Activated CD4-positive, alpha-beta T cell treated with anti-CD3 and anti-CD28 coated beads, Interleukin-2, amount 10 ng/mL, durations not matched to agents 24 days and 14 days (primary cell): ENCODE measurements at regions not wholly inside any gene's neighbourhood (a gene's known extent, or its start where the extent isn't known, plus 50 kb on each side); places are given as distances from the start of the nearest gene placed in this dataset.
"Not testable (repeated sequence)": the region's sequence is repeated elsewhere in the genome, so short reads cannot be mapped to it uniquely, and the experiment has no call there.

ENCODE experiments used
- DNase-seq: peaks from one replicate; pipeline ENCODE4 v3.0.0; 2022
- H3K27ac Mint-ChIP-seq: one replicate; pipeline ENCODE4 v1.8.0; 2022; ENCODE audit warnings: mild to moderate bottlenecking, mixed read lengths
- H3K27me3 Mint-ChIP-seq: one replicate; pipeline ENCODE4 v1.8.0; 2022; ENCODE audit warnings: mixed read lengths
- H3K36me3 Mint-ChIP-seq: one replicate; pipeline ENCODE4 v1.8.0; 2022; ENCODE audit warnings: low read depth, mild to moderate bottlenecking, mixed read lengths
- H3K4me1 Mint-ChIP-seq: one replicate; pipeline ENCODE4 v1.8.0; 2021; ENCODE audit warnings: mixed read lengths
- H3K4me3 Mint-ChIP-seq: one replicate; pipeline ENCODE4 v1.8.0; 2022; ENCODE audit warnings: mild to moderate bottlenecking, moderate library complexity, mixed read lengths
- H3K9me3 Mint-ChIP-seq: one replicate; pipeline ENCODE4 v1.8.0; 2021; ENCODE audit warnings: mixed read lengths
- intact Hi-C: fragments of 100-400 bp; cut with micrococcal nuclease; formaldehyde crosslinking; loops from one replicate; pipeline ENCODE4 v1.15.1; 2023

DNA sequence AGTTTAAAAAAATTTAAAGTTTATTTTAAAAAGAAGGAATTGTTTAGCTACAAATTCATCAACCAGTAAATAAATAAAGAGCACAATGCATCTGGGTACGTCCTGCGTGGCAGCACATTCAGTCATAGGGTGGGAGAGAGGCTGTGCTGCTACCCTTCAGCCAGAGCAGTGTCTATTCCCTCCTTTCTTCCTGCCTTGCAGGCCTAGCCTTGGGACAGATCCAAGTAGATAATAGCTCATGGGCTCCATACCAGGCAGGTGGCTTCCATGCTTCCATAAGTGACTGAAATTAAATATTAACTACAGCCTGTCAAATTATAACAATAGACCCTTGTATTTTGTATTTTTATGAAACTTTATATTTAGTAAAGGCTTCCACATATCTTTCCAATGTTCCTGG, 408.3 kb upstream of the RGMB start:
- intact Hi-C loops: no loop called here
- no peak for DNase-seq
- no peak overlapping the region for H3K4me3 Mint-ChIP-seq
- H3K27me3 Mint-ChIP-seq: no peaks in the 10 kb centered on the region
- no peak overlapping the region for H3K27ac Mint-ChIP-seq
- H3K36me3 Mint-ChIP-seq: no peaks in the 10 kb centered on the region
- H3K4me1 Mint-ChIP-seq: no peaks in the 10 kb centered on the region
- no peaks in the 10 kb centered on the region for H3K9me3 Mint-ChIP-seq

DNA sequence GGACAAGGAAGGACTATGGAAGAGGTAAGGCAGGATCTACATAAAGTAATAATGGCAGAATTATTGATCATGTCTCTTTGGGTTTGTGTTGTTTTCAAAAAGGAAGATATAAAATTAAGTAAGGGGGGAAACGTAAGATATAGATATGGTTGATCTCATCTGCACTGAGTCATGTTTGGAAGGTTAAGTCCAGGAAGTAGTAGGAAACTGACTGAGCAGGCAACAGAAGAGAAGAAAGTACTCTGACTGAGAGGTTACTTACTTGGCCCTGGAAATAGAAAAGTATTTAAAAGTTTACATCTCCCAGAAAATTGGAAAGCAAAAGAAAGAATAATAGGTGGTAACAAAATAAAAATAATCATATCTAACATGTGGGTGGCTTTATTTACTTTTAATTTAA, 405.3 kb upstream of the RGMB start:
- DNase-seq: no peak
- Mint-ChIP-seq H3K9me3 (no peaks in the 10 kb centered on the region), H3K27me3 (no peaks in the 10 kb centered on the region), H3K27ac (no peak overlapping the region), H3K36me3 (no peaks in the 10 kb centered on the region), H3K4me3 (no peak overlapping the region), H3K4me1 (no peaks in the 10 kb centered on the region)
- intact Hi-C loops: no loop called here

DNA sequence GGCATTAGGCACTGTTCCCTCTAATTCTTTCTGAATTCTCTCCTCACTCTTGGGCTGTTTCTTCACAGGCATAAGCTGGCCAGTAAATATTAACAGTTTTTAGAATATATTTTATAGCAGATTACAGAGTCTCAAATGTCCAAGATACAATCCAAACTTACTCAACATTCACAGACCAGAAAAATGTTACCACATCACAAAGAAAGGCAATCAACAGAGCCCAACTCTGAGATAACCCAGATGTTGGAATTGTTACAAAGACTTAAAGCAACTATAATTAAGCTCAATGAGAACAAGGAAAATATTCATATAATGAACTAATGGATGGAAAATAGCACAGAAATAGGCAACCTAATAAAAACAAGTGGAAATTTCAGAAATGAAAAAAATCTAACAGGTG, 401.1 kb upstream of the RGMB start:
- intact Hi-C loops: no loop called here
- Mint-ChIP-seq H3K36me3 (no peaks in the 10 kb centered on the region), H3K4me1 (no peaks in the 10 kb centered on the region), H3K4me3 (no peak overlapping the region), H3K27me3 (no peaks in the 10 kb centered on the region), H3K27ac (no peak overlapping the region), H3K9me3 (no peaks in the 10 kb centered on the region)
- no peak for DNase-seq

DNA sequence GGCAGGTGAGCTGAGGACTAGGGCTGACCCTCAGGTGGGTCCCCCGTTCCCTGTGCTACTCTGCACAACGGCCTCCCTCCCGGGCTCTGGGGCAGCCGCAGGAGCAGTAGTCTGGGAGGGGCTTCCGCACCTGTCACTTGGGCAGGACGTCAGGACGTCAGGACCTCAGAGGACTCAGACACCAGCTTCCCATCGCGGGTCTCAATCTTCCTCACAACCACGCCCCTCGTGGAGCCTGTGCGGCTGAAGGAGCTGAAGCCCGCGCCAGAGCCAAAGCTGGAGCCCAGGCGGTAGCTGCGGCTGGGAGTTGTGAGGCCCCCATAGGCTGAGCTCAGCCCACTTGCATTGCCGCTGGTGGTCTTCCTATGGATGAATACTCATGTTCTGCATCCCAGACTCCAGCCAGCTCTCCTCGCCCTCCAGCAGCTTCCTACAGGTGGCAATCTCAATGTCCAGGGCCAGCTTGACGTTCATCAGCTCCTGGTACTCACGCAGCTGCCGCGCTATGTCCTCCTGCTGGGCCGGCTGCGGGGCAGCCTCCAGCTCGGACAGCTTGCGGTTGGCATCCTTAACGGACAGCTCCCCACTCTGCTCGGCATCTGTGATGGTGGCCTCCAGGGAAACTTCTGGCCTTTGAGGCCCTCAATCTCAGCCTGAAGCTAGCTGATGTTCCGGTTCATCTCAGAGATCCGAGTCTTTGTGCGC, 381.4 kb upstream of the RGMB start:
- intact Hi-C loops: no loop called here
- no peak overlapping the region for H3K4me3 Mint-ChIP-seq
- H3K27ac Mint-ChIP-seq: no peak overlapping the region
- no peak for DNase-seq
- no peaks in the 10 kb centered on the region for H3K27me3 Mint-ChIP-seq
- H3K36me3 Mint-ChIP-seq: no peaks in the 10 kb centered on the region
- H3K4me1 Mint-ChIP-seq: no peaks in the 10 kb centered on the region
- peaks cover 4% of the 10 kb centered on the region for H3K9me3 Mint-ChIP-seq

DNA sequence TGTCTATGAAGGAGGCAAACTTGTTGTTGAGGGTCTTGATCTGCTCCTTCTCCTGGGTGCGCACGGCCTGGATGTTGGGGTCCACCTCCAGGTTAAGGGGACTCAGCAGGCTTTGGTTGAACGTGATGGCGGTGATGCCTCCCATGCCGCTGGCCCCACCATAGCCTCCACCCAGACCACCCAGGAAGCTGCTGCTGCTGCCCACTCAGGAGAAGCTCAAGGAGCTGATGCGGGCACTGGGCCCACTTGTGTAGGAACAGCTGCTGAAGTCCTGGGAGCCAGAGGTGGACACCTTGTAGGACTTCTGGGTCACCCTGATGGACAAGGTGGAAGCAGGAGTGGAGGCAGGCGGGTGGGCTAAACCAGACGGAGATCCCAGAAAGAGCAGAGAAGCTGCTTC, 380.3 kb upstream of the RGMB start:
- H3K9me3 Mint-ChIP-seq, H3K4me1 Mint-ChIP-seq, H3K27ac Mint-ChIP-seq, H3K36me3 Mint-ChIP-seq, H3K27me3 Mint-ChIP-seq, H3K4me3 Mint-ChIP-seq, DNase-seq, intact Hi-C loops: not testable (repeated sequence)

DNA sequence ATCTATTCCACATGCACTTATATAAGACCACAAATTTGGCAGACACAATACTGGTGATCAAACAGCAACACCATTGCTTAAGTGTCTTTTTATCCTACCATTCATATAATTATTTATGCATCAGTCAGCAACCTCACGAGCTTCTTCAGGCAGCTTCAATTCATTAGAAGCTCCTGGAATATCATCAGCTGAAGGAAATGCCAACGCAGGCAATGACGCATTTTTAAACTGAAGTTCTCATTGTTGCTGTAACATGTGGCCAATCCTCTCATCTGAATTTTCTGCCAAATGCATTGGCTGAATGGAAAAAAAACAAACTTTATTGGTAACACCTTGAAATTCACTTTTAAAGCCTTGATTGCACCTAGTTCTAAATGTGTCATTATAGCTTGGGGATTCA, 376.4 kb upstream of the RGMB start:
- Mint-ChIP-seq H3K36me3 (no peaks in the 10 kb centered on the region), H3K27ac (no peak overlapping the region), H3K4me1 (no peaks in the 10 kb centered on the region), H3K4me3 (no peak overlapping the region), H3K27me3 (no peaks in the 10 kb centered on the region), H3K9me3 (peaks cover 4% of the 10 kb centered on the region)
- no peak for DNase-seq
- intact Hi-C loops: no loop called here

DNA sequence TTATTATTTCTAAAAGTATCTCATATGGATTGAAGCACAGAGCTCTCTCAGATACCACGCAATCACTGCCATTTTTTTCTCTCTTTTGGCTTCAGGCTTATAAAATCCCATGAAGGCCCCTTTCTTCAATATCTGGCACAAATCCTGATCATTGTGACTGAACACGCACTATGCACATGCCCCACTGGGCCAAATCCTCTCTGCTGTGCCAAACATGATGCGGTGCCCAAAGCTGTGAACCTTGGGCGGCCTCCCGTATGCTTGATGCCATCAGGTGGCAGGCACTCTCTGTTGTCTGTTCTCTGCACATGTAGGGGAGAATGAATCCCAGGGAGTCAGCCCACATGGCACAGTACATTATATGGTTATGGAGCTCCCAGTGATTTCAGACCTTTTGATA, 375.0 kb upstream of the RGMB start:
- H3K27ac Mint-ChIP-seq: no peak overlapping the region
- H3K4me3 Mint-ChIP-seq: no peak overlapping the region
- peaks cover 4% of the 10 kb centered on the region for H3K9me3 Mint-ChIP-seq
- DNase-seq: no peak
- intact Hi-C loops: no loop called here
- no peaks in the 10 kb centered on the region for H3K27me3 Mint-ChIP-seq
- H3K4me1 Mint-ChIP-seq: no peaks in the 10 kb centered on the region
- no peaks in the 10 kb centered on the region for H3K36me3 Mint-ChIP-seq

DNA sequence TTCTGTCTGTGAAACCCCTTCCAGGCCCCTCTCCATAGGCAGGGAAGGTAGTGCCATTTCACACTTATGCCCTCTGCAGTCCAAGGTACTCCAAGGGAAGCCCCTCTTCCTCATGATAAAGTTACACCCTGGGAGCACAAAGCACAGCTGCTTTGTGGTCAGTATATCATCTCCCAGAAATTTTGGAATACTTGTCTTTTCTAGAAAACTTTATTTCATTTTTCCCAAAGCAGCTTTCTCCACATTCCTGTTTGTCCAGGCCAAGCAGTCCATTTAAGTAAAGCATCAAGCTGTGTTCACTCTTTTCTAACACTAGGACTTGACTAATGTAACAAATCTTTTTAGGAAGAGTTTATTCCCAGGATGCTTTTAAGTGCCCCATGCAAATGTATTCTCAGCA, 371.8 kb upstream of the RGMB start:
- Mint-ChIP-seq H3K9me3 (no peaks in the 10 kb centered on the region), H3K4me3 (no peak overlapping the region), H3K27ac (no peak overlapping the region), H3K36me3 (no peaks in the 10 kb centered on the region), H3K27me3 (no peaks in the 10 kb centered on the region), H3K4me1 (no peaks in the 10 kb centered on the region)
- no peak for DNase-seq
- intact Hi-C loops: no loop called here

DNA sequence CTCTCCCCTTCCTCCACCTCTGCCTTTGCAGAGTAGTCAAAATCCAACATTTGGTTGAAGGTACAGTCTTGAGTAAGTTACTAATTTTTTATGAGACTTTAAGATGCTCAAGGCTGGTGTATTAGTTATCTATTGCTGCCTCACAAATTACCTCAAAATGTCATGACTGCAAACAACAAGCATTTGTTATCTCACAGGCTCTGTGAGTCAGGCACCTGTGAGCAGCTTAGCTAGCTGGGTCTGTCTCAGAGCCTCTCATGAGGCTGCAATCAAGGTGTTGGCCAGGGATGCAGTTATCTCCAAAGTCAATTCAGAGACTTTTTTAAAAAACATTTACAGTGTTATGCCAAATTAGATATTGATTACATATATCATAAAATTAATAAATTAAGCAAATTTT, 371.3 kb upstream of the RGMB start:
- Mint-ChIP-seq H3K27me3 (no peaks in the 10 kb centered on the region), H3K36me3 (no peaks in the 10 kb centered on the region), H3K27ac (no peak overlapping the region), H3K4me3 (no peak overlapping the region), H3K9me3 (no peaks in the 10 kb centered on the region), H3K4me1 (no peaks in the 10 kb centered on the region)
- intact Hi-C loops: no loop called here
- no peak for DNase-seq

DNA sequence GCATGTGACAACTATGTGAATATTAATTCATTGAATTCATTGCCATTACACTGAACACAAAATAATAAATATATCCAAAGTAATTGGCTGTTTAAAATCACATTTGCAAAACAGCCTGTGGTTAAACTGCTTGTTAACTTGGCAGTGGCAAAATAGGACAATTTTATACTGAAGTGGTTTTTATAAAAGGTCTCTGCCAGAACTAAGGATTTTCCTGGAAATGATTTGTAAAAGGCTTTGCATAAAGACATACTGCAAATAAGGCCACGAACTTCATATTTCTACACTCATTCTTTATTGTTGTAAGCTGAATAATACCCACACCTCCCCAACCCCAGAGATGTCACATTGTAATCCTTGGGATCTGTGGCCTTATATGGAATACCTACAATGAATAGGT, 370.3 kb upstream of the RGMB start:
- no peaks in the 10 kb centered on the region for H3K4me1 Mint-ChIP-seq
- H3K4me3 Mint-ChIP-seq: no peak overlapping the region
- no peak for DNase-seq
- no peaks in the 10 kb centered on the region for H3K27me3 Mint-ChIP-seq
- intact Hi-C loops: no loop called here
- H3K36me3 Mint-ChIP-seq: no peaks in the 10 kb centered on the region
- H3K27ac Mint-ChIP-seq: no peak overlapping the region
- no peaks in the 10 kb centered on the region for H3K9me3 Mint-ChIP-seq

DNA sequence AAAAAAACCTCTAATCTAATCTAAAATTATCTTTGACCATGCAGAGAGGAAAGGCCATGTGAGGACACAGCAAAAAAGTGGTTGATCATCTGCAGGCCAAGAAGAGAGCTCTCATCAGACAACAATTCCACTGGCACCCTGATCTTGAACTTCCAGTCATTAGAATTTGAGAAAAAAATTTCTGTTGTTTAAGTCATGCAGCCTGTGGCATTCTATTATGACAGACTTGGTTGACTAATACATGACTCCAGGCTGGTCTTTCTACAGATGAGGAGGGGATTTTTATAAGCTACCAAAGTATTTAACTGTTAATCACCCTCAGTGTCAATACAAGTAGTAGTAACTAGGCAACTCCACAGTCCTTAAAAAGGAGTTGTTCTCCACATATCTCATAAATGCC, 358.5 kb upstream of the RGMB start:
- H3K36me3 Mint-ChIP-seq: no peaks in the 10 kb centered on the region

DNA sequence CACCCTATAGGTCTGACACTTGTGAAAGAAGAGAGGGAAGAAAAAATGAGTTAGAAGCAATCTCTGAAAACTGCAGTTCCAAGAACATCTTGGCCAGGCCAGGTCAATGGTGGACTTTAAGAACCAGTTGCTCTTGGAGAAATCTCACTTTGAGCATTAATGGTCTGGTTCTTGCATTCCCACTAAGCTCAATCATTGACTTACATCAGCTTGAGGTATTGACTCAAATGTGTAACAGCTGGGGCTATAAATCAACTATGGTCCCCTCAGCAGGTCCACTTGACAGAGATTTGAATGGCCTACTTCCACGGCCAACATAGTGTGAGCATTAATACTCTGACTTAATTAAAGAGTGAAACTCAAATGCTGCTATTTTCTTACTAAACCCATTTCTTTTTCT, 357.8 kb upstream of the RGMB start:
- Mint-ChIP-seq H3K9me3 (no peaks in the 10 kb centered on the region), H3K4me3 (no peak overlapping the region), H3K4me1 (no peaks in the 10 kb centered on the region), H3K36me3 (no peaks in the 10 kb centered on the region), H3K27ac (no peak overlapping the region), H3K27me3 (peaks cover 2% of the 10 kb centered on the region)
- DNase-seq: no peak
- intact Hi-C loops: no loop called here

More for the DNA sequence above, 358.5 kb upstream of the RGMB start:
- Mint-ChIP-seq H3K27me3 (peaks cover 2% of the 10 kb centered on the region), H3K9me3 (no peaks in the 10 kb centered on the region), H3K4me3 (no peak overlapping the region), H3K4me1 (no peaks in the 10 kb centered on the region), H3K27ac (no peak overlapping the region)
- no peak for DNase-seq
- intact Hi-C loops: no loop called here

DNA sequence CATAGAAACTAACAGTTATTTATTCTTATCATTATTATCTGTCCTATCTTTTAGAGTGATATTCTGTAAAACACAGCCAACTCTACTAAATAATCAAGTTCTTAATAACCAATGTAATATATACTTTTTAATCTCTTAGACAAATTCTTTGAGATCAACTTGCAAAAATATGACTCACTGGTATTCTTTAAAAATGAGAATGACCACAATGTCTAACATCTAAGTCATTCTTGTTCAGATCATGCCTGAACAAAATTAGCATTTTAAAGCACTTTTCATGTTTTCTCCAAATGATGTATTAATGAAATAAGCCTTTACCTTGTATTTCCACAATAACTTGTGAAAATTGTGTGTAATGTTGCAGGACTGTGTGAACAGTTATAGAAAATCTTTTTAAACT, 356.9 kb upstream of the RGMB start:
- intact Hi-C loops: no loop called here
- H3K27me3 Mint-ChIP-seq: peaks cover 2% of the 10 kb centered on the region
- DNase-seq: no peak
- no peaks in the 10 kb centered on the region for H3K36me3 Mint-ChIP-seq
- H3K9me3 Mint-ChIP-seq: no peaks in the 10 kb centered on the region
- H3K4me1 Mint-ChIP-seq: no peaks in the 10 kb centered on the region
- H3K4me3 Mint-ChIP-seq: no peak overlapping the region
- no peak overlapping the region for H3K27ac Mint-ChIP-seq

DNA sequence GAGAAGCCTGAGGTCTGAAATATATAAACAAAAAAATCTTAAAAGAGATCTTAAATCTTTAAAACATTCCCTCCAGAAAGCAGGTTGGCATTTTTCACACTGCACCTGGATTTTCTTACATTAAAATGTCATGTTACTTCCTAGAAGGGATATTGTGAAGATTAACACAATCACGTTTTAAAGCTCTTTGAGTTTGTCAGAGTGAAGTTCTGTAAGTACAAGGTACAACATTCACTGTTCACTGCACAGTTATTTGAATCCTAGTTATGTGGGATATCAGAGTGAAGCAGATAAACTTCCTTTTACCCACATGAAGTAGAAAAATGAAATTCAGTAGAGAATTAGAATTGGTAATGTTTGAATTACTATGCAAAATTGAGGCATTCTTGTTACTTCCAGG, 353.6 kb upstream of the RGMB start:
- Mint-ChIP-seq H3K4me3 (no peak overlapping the region), H3K27me3 (peaks cover 2% of the 10 kb centered on the region), H3K9me3 (no peaks in the 10 kb centered on the region), H3K27ac (no peak overlapping the region), H3K36me3 (no peaks in the 10 kb centered on the region), H3K4me1 (no peaks in the 10 kb centered on the region)
- DNase-seq: no peak
- intact Hi-C loops: no loop called here

DNA sequence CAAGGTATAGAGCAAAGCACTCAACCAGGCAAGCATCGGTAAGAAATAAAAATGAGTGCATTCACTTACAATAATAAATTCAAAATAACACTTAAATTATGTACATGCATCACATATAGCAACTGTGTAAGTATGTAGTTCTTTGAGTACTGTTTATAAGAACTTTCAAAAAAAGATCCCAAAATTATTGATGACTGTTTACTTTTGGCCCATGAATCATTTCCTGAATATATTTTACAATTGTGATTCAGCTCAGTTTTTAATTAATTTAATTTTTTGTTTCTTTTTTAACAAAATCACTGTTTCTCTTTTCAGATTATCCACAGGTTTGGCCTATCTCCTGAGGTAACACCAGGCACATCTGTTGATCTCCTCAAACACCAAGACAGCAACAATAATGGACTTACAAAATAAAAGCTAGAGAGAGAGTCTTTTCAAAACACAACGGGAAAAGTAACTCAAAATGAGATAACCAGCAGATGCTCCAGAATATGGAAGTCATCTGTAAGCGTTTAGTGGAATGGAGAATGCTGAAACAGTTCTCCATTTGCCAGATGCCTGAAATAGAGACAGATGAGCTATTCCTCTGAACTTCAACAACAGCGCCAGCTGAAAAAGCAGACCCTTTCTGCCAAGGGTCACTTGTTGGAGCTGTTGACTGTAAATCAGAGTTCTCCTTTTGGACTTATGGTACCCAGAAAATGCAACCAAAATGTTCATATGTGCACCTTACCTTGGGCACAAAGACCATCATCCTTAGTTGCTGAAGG, 348.6 kb upstream of the RGMB start:
- Mint-ChIP-seq H3K9me3 (peaks cover 3% of the 10 kb centered on the region), H3K4me3 (no peak overlapping the region), H3K27me3 (peaks cover 4% of the 10 kb centered on the region), H3K4me1 (peaks cover 6% of the 10 kb centered on the region), H3K27ac (no peak overlapping the region), H3K36me3 (no peaks in the 10 kb centered on the region)
- no peak for DNase-seq
- intact Hi-C loops: no loop called here
